GM23338 (cell line): ENCODE measurements at regions not wholly inside any gene's neighbourhood (a gene's known extent, or its start where the extent isn't known, plus 50 kb on each side); places are given as distances from the start of the nearest gene placed in this dataset.

Experiments
- ATAC-seq: fragments of 200-7000 bp; cut with Tn5 transposase; 3 replicates; pipeline ENCODE4 v1.9.1; 2020
- DNase-seq: peaks from one replicate; pipeline ENCODE4 v3.0.0-alpha.2; 2015; ENCODE audit warnings: low spot score
- H2AFZ ChIP-seq: fragments of 200-600 bp; sonication (generic); 2 replicates; pipeline ENCODE4 v1.8.0; 2016; ENCODE audit warnings: antibody characterized with exemption, mild to moderate bottlenecking, moderate library complexity
- H3F3A ChIP-seq: fragments of 200-600 bp; sonication (generic); replicated peaks from 2 replicates; pipeline ENCODE4 v1.8.0; 2017; ENCODE audit warnings: antibody characterized with exemption, mixed run types, low read depth
- H3K27ac ChIP-seq: fragments of 200-600 bp; sonication (generic); 2 replicates; pipeline ENCODE4 v1.6.1; 2016; ENCODE audit warnings: low read depth
- H3K27me3 ChIP-seq: fragments of 200-600 bp; sonication (generic); 2 replicates; pipeline ENCODE4 v1.8.0; 2016; ENCODE audit warnings: mild to moderate bottlenecking, mixed run types, moderate library complexity; ENCODE audit not compliant: insufficient read depth
- H3K36me3 ChIP-seq: fragments of 200-600 bp; sonication (generic); 2 replicates; pipeline ENCODE4 v1.8.0; 2016; ENCODE audit warnings: mild to moderate bottlenecking; ENCODE audit not compliant: insufficient read depth
- H3K4me1 ChIP-seq: fragments of 200-600 bp; sonication (generic); 2 replicates; pipeline ENCODE4 v1.8.0; 2016; ENCODE audit warnings: mild to moderate bottlenecking, moderate library complexity; ENCODE audit not compliant: insufficient read depth
- H3K4me2 ChIP-seq: fragments of 200-600 bp; sonication (generic); 2 replicates; pipeline ENCODE4 v1.7.1; 2017; ENCODE audit warnings: mixed run types
- H3K4me3 ChIP-seq: fragments of 200-600 bp; sonication (generic); 2 replicates; pipeline ENCODE4 v1.6.1; 2016; ENCODE audit warnings: mixed run types
- H3K79me2 ChIP-seq: fragments of 200-600 bp; sonication (generic); replicated peaks from 2 replicates; pipeline ENCODE4 v1.8.0; 2017; ENCODE audit warnings: mild to moderate bottlenecking; ENCODE audit not compliant: insufficient read depth
- H3K9me2 ChIP-seq: fragments of 200-600 bp; sonication (generic); 2 replicates; pipeline ENCODE4 v1.8.0; 2017; ENCODE audit not compliant: insufficient read depth
- H4K20me1 ChIP-seq: fragments of 200-600 bp; sonication (generic); replicated peaks from 2 replicates; pipeline ENCODE4 v1.8.0; 2017; ENCODE audit warnings: mild to moderate bottlenecking; ENCODE audit not compliant: insufficient read depth
- H3K27ac Mint-ChIP-seq: 2 replicates; pipeline ENCODE4 v1.8.0; 2020; ENCODE audit warnings: inconsistent platforms, mild to moderate bottlenecking, moderate library complexity, mixed read lengths
- H3K27me3 Mint-ChIP-seq: 3 replicates; pipeline ENCODE4 v1.8.0; 2022; ENCODE audit warnings: low read depth, mild to moderate bottlenecking, moderate library complexity, mixed read lengths, inconsistent platforms; ENCODE audit not compliant: insufficient read depth, poor library complexity
- H3K36me3 Mint-ChIP-seq: 3 replicates; pipeline ENCODE4 v1.8.0; 2021; ENCODE audit warnings: low read depth, mild to moderate bottlenecking, inconsistent platforms, moderate library complexity, mixed read lengths
- H3K4me1 Mint-ChIP-seq: 3 replicates; pipeline ENCODE4 v1.8.0; 2020; ENCODE audit warnings: mild to moderate bottlenecking, inconsistent platforms, mixed read lengths
- H3K4me3 Mint-ChIP-seq: 3 replicates; pipeline ENCODE4 v1.8.0; 2021; ENCODE audit warnings: moderate library complexity, mild to moderate bottlenecking, inconsistent platforms, mixed read lengths
- H3K9me3 Mint-ChIP-seq: 3 replicates; pipeline ENCODE4 v1.8.0; 2020; ENCODE audit warnings: moderate library complexity, mild to moderate bottlenecking, inconsistent platforms, mixed read lengths
- CREB1 ChIP-seq: fragments of 250-450 bp; sonication (Bioruptor Pico); IDR thresholded peaks from 2 replicates; pipeline ENCODE4 v1.5.0; 2020; ENCODE audit warnings: low read depth, mild to moderate bottlenecking, moderate library complexity
- CTCF ChIP-seq, 2 experiments: fragments of 200-600 bp in 1 of 2; sonication (generic) in 1 of 2; conservative IDR thresholded peaks; 2 replicates each; pipeline versions ENCODE4 v1.5.1 to v1.6.1; 2016 to 2017; ENCODE audit warnings: antibody characterized with exemption in 2 of 2, low read depth in 2 of 2, mild to moderate bottlenecking in 2 of 2, moderate library complexity in 1 of 2
- EZH2 ChIP-seq: fragments of 200-600 bp; sonication (generic); IDR thresholded peaks from one replicate; pipeline ENCODE4 v1.8.0; 2017; ENCODE audit warnings: antibody characterized with exemption, mild to moderate bottlenecking, low read depth; ENCODE audit not compliant: unreplicated experiment
- EZH2phosphoT487 ChIP-seq: fragments of 200-600 bp; sonication (generic); IDR thresholded peaks from one replicate; pipeline ENCODE4 v1.8.1; 2018; ENCODE audit warnings: antibody characterized with exemption; ENCODE audit not compliant: unreplicated experiment
- JUNB ChIP-seq: IDR thresholded peaks from one replicate; pipeline ENCODE4 v1.6.1; 2016; ENCODE audit warnings: antibody characterized with exemption; ENCODE audit not compliant: unreplicated experiment
- NANOG ChIP-seq: IDR thresholded peaks from 2 replicates; pipeline ENCODE4 v1.6.1; 2016; ENCODE audit warnings: antibody characterized with exemption, borderline replicate concordance
- POLR2AphosphoS5 ChIP-seq: IDR thresholded peaks from 2 replicates; pipeline ENCODE4 v1.6.1; 2016; ENCODE audit warnings: antibody characterized with exemption, low read depth
- REST ChIP-seq: IDR thresholded peaks from one replicate; pipeline ENCODE4 v1.6.1; 2018; ENCODE audit warnings: antibody characterized with exemption; ENCODE audit not compliant: unreplicated experiment
- STAT1 ChIP-seq: IDR thresholded peaks from one replicate; pipeline ENCODE4 v1.6.1; 2016; ENCODE audit warnings: antibody characterized with exemption; ENCODE audit not compliant: unreplicated experiment
- ZNF114 ChIP-seq: fragments of 250-450 bp; sonication (Bioruptor Pico); IDR thresholded peaks from 2 replicates; pipeline ENCODE4 v1.5.0; 2020; ENCODE audit warnings: mild to moderate bottlenecking, moderate library complexity
- ZNF331 ChIP-seq: fragments of 250-450 bp; sonication (Bioruptor Pico); IDR thresholded peaks from 2 replicates; pipeline ENCODE4 v1.5.0; 2020; ENCODE audit warnings: low read depth, mild to moderate bottlenecking, moderate library complexity
- TF ChIP-seq, protein P1 (sequence below): fragments of 250-450 bp; sonication (Bioruptor Pico); IDR thresholded peaks from 2 replicates; pipeline ENCODE4 v1.5.0; 2020; ENCODE audit warnings: mild to moderate bottlenecking, moderate library complexity
- TF ChIP-seq, protein P2 (sequence below): IDR thresholded peaks from 2 replicates; pipeline ENCODE4 v1.6.1; 2016; ENCODE audit warnings: antibody characterized with exemption

DNA sequence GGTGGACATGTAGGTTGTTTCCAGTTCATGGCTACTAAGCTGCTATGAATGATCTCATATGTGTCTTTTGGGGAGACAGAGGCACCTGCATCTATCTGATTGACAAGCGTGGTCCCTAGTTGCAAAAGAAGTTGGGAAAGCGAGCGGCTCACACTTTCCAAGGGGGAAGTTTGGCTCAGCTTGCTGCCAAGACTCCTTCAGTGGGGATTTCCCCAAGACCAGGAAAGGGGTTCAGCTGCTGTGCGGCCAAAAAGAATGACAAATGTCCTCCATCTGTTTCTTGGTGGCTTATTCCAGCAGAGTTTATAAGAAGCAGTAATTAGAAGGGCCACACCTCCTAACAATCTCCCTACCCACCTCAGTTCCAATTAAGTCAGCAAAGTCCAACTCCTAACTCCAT, 128.5 kb upstream of the GALNT2 start:
- Histone ChIP-seq H3K4me3 (no peak overlapping the region), H2AFZ (no peak overlapping the region), H3F3A (no peaks in the 10 kb centered on the region), H3K4me1 (no peaks in the 10 kb centered on the region), H3K27ac (no peak overlapping the region), H3K36me3 (no peaks in the 10 kb centered on the region), H3K4me2 (no peak overlapping the region), H3K27me3 (no peaks in the 10 kb centered on the region), H3K9me2 (no peaks in the 10 kb centered on the region), H4K20me1 (no peaks in the 10 kb centered on the region), H3K79me2 (no peaks in the 10 kb centered on the region)
- peaks cover 7% of the 10 kb centered on the region for H3K4me1 Mint-ChIP-seq
- H3K27ac Mint-ChIP-seq = no peak overlapping the region
- no peak for ATAC-seq
- no peak for DNase-seq
- H3K9me3 Mint-ChIP-seq = no peaks in the 10 kb centered on the region
- no peaks in the 10 kb centered on the region for H3K27me3 Mint-ChIP-seq
- TF ChIP-seq POLR2AphosphoS5 (no peak), EZH2phosphoT487 (no peak), CREB1 (CRISPR knock-in tag) (no peak), REST (no peak), JUNB (no peak), NANOG (no peak), ZNF114 (CRISPR knock-in tag) (no peak), EZH2 (no peak), CTCF (conservative IDR thresholded peaks at IDR 0.05; ENCODE audit: low read depth in 2 of 2) (no peak), ZNF331 (CRISPR knock-in tag) (no peak), STAT1 (no peak)
- TF ChIP-seq, protein P1, sequence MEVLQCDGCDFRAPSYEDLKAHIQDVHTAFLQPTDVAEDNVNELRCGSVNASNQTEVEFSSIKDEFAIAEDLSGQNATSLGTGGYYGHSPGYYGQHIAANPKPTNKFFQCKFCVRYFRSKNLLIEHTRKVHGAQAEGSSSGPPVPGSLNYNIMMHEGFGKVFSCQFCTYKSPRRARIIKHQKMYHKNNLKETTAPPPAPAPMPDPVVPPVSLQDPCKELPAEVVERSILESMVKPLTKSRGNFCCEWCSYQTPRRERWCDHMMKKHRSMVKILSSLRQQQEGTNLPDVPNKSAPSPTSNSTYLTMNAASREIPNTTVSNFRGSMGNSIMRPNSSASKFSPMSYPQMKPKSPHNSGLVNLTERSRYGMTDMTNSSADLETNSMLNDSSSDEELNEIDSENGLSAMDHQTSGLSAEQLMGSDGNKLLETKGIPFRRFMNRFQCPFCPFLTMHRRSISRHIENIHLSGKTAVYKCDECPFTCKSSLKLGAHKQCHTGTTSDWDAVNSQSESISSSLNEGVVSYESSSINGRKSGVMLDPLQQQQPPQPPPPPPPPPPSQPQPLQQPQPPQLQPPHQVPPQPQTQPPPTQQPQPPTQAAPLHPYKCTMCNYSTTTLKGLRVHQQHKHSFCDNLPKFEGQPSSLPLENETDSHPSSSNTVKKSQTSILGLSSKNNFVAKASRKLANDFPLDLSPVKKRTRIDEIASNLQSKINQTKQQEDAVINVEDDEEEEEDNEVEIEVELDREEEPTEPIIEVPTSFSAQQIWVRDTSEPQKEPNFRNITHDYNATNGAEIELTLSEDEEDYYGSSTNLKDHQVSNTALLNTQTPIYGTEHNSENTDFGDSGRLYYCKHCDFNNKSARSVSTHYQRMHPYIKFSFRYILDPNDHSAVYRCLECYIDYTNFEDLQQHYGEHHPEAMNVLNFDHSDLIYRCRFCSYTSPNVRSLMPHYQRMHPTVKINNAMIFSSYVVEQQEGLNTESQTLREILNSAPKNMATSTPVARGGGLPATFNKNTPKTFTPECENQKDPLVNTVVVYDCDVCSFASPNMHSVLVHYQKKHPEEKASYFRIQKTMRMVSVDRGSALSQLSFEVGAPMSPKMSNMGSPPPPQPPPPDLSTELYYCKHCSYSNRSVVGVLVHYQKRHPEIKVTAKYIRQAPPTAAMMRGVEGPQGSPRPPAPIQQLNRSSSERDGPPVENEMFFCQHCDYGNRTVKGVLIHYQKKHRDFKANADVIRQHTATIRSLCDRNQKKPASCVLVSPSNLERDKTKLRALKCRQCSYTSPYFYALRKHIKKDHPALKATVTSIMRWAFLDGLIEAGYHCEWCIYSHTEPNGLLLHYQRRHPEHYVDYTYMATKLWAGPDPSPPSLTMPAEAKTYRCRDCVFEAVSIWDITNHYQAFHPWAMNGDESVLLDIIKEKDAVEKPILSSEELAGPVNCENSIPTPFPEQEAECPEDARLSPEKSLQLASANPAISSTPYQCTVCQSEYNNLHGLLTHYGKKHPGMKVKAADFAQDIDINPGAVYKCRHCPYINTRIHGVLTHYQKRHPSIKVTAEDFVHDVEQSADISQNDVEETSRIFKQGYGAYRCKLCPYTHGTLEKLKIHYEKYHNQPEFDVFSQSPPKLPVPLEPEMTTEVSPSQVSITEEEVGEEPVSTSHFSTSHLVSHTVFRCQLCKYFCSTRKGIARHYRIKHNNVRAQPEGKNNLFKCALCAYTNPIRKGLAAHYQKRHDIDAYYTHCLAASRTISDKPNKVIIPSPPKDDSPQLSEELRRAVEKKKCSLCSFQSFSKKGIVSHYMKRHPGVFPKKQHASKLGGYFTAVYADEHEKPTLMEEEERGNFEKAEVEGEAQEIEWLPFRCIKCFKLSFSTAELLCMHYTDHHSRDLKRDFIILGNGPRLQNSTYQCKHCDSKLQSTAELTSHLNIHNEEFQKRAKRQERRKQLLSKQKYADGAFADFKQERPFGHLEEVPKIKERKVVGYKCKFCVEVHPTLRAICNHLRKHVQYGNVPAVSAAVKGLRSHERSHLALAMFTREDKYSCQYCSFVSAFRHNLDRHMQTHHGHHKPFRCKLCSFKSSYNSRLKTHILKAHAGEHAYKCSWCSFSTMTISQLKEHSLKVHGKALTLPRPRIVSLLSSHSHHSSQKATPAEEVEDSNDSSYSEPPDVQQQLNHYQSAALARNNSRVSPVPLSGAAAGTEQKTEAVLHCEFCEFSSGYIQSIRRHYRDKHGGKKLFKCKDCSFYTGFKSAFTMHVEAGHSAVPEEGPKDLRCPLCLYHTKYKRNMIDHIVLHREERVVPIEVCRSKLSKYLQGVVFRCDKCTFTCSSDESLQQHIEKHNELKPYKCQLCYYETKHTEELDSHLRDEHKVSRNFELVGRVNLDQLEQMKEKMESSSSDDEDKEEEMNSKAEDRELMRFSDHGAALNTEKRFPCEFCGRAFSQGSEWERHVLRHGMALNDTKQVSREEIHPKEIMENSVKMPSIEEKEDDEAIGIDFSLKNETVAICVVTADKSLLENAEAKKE = no peak
- TF ChIP-seq, protein P2, sequence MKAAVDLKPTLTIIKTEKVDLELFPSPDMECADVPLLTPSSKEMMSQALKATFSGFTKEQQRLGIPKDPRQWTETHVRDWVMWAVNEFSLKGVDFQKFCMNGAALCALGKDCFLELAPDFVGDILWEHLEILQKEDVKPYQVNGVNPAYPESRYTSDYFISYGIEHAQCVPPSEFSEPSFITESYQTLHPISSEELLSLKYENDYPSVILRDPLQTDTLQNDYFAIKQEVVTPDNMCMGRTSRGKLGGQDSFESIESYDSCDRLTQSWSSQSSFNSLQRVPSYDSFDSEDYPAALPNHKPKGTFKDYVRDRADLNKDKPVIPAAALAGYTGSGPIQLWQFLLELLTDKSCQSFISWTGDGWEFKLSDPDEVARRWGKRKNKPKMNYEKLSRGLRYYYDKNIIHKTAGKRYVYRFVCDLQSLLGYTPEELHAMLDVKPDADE = no peak
- no peaks in the 10 kb centered on the region for H3K36me3 Mint-ChIP-seq
- H3K4me3 Mint-ChIP-seq = no peak overlapping the region
